OCI-LY7 (cell line): ENCODE measurements at regions not wholly inside any gene's neighbourhood (a gene's known extent, or its start where the extent isn't known, plus 50 kb on each side); places are given as distances from the start of the nearest gene placed in this dataset.

ENCODE experiments used
- CTCF ChIP-seq: fragments of 200-600 bp; sonication (generic); conservative IDR thresholded peaks from 2 replicates; pipeline ENCODE4 v1.5.1; 2014; ENCODE audit warnings: mild to moderate bottlenecking, antibody characterized with exemption, low read length, moderate library complexity, mixed read lengths
- EZH2phosphoT487 ChIP-seq: fragments of 200-600 bp; sonication (generic); IDR thresholded peaks from 2 replicates; pipeline ENCODE4 v1.6.1; 2018; ENCODE audit warnings: low read depth, borderline replicate concordance, mild to moderate bottlenecking, mixed run types, antibody characterized with exemption, low read length, moderate library complexity, mixed read lengths

GRCh38 chr18:67417864-67418523 lies 98.5 kb downstream of the DSEL start:
- TF ChIP-seq CTCF (no peak), EZH2phosphoT487 (no peak)
